ENCODE measurements at regions not wholly inside any gene's neighbourhood (a gene's known extent, or its start where the extent isn't known, plus 50 kb on each side); places are given as distances from the start of the nearest gene placed in this dataset.

- Histone ChIP-seq H3K4me3 (ENCODE audit: low read length) (no peak overlapping the region), H3K36me3 (ENCODE audit: insufficient read depth, low read length) (peaks cover 7% of the 10 kb centered on the region; the same call in 1 of the 2 replicates), H3K9me3 (ENCODE audit: low read length) (no peaks in the 10 kb centered on the region), H4K20me1 (ENCODE audit: insufficient read depth, low read depth, low read length) (no peaks in the 10 kb centered on the region), H3K27ac (ENCODE audit: low read length) (peak overlapping the region; percentile 98), H3K79me2 (ENCODE audit: low read length) (peaks cover 79% of the 10 kb centered on the region), H3K4me2 (ENCODE audit: low read depth, low read length, poor library complexity, severe bottlenecking) (no peak overlapping the region), H2AFZ (ENCODE audit: low read length) (no peak overlapping the region), H3K9me2 (replicated peaks; ENCODE audit: insufficient read depth, low read length) (no peaks in the 10 kb centered on the region), H3K9ac (ENCODE audit: low read length) (no peak overlapping the region), H3K4me1 (ENCODE audit: low read length) (peaks cover 61% of the 10 kb centered on the region), H3K27me3 (ENCODE audit: low read length) (no peaks in the 10 kb centered on the region)
- no peak for DNase-seq
Observed at GRCh38 chr13:73985783-73986182, 148.4 kb downstream of the KLF12 start.

DNA sequence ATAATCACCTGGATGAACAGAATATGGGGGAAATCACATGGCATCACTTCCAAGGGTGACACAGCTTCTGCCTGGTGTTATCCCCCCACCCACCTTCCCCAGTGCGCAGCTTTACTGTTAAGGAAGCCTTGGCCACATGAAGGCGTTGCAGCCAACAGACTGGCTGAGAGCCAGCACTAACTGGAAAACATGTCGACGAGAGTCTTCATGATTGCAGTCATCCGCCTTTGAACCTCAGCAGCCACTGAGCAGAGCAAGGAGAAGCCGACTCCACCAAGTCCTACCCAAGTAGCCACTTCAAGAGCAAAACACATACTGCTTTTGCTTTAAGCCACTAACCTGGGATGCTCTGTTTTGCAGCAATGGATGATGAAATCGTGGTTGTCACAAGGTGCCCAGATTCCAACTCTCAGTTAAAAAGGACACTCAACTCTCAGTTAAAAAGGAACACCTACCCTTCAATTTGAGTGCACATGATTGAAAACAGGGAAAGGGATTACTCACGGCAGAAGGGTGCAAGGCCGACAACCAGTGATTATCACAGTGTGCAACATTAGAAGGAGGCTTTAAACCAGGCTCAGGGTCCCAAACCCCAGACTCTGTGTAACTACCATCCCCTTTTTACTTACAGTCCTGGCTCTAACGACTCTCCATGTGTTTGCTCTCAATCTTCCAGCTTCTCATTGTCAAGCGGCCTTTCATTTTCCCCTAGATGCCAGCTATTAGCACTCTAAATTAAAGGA, 149.1 kb downstream of the KLF12 start:
- Histone ChIP-seq H3K9ac (ENCODE audit: low read length) (no peak overlapping the region), H3K27me3 (ENCODE audit: low read length) (no peaks in the 10 kb centered on the region), H3K79me2 (ENCODE audit: low read length) (peaks cover 78% of the 10 kb centered on the region), H4K20me1 (ENCODE audit: insufficient read depth, low read depth, low read length) (no peaks in the 10 kb centered on the region), H2AFZ (ENCODE audit: low read length) (no peak overlapping the region), H3K4me2 (ENCODE audit: low read depth, low read length, poor library complexity, severe bottlenecking) (no peak overlapping the region), H3K27ac (ENCODE audit: low read length) (no peak overlapping the region), H3K9me3 (ENCODE audit: low read length) (no peaks in the 10 kb centered on the region), H3K4me3 (ENCODE audit: low read length) (no peak overlapping the region), H3K4me1 (ENCODE audit: low read length) (peaks cover 61% of the 10 kb centered on the region), H3K36me3 (ENCODE audit: insufficient read depth, low read length) (peaks cover 7% of the 10 kb centered on the region; the same call in 1 of the 2 replicates), H3K9me2 (replicated peaks; ENCODE audit: insufficient read depth, low read length) (no peaks in the 10 kb centered on the region)
- no peak for DNase-seq

DNA sequence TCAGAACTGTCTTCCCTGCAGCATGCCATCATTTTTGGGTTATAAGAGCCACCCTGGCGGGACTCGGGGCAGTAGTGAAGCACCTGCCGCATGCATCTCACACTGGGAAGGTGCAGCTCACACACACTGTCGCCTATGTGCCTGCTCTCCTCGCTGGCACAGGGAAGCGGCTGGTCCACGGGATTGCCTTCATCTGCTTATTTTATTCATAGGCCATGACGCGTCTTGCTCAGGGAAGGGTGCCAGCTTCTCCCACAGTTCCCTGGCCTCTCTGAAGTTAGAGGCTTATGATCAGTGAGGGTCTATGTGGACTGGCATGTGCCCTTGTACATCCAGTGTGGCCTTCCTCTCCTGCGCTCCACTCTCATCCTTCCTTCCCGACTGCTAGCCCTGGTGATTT, 150.0 kb downstream of the KLF12 start:
- Histone ChIP-seq H4K20me1 (ENCODE audit: insufficient read depth, low read depth, low read length) (no peaks in the 10 kb centered on the region), H3K79me2 (ENCODE audit: low read length) (peaks cover 78% of the 10 kb centered on the region), H3K27me3 (ENCODE audit: low read length) (no peaks in the 10 kb centered on the region), H2AFZ (ENCODE audit: low read length) (no peak overlapping the region), H3K4me2 (ENCODE audit: low read depth, low read length, poor library complexity, severe bottlenecking) (no peak overlapping the region), H3K9me3 (ENCODE audit: low read length) (no peaks in the 10 kb centered on the region), H3K9me2 (replicated peaks; ENCODE audit: insufficient read depth, low read length) (no peaks in the 10 kb centered on the region), H3K4me1 (ENCODE audit: low read length) (peaks cover 61% of the 10 kb centered on the region), H3K4me3 (ENCODE audit: low read length) (no peak overlapping the region), H3K27ac (ENCODE audit: low read length) (no peak overlapping the region), H3K36me3 (ENCODE audit: insufficient read depth, low read length) (peaks cover 7% of the 10 kb centered on the region; the same call in 1 of the 2 replicates), H3K9ac (ENCODE audit: low read length) (no peak overlapping the region)
- DNase-seq = no peak

- H3K36me3 ChIP-seq (ENCODE audit: insufficient read depth, low read length) = 0 out of 2 replicates have a peak, but pooled peaks cover 6% of the 10 kb centered on the region
- no peak overlapping the region for H3K9ac ChIP-seq (ENCODE audit: low read length)
- H3K4me3 ChIP-seq (ENCODE audit: low read length) = no peak overlapping the region
- H3K9me3 ChIP-seq (ENCODE audit: low read length) = no peaks in the 10 kb centered on the region
- no peaks in the 10 kb centered on the region for H3K27me3 ChIP-seq (ENCODE audit: low read length)
- peaks cover 61% of the 10 kb centered on the region for H3K4me1 ChIP-seq (ENCODE audit: low read length)
- peaks cover 78% of the 10 kb centered on the region for H3K79me2 ChIP-seq (ENCODE audit: low read length)
- DNase-seq = no peak
- no peaks in the 10 kb centered on the region for H4K20me1 ChIP-seq (ENCODE audit: insufficient read depth, low read depth, low read length)
- H3K4me2 ChIP-seq (ENCODE audit: low read depth, low read length, poor library complexity, severe bottlenecking) = peak overlapping the region; percentile 36
- H3K9me2 ChIP-seq (replicated peaks; ENCODE audit: insufficient read depth, low read length) = no peaks in the 10 kb centered on the region
- H3K27ac ChIP-seq (ENCODE audit: low read length) = peak overlapping the region; percentile 65
- no peak overlapping the region for H2AFZ ChIP-seq (ENCODE audit: low read length)
Observed at GRCh38 chr13:73983109-73983508, 151.1 kb downstream of the KLF12 start.

GRCh38 chr13:73981595-73981994, 152.6 kb downstream of the KLF12 start:
- no peak overlapping the region for H3K9ac ChIP-seq (ENCODE audit: low read length)
- peaks cover 67% of the 10 kb centered on the region for H3K4me1 ChIP-seq (ENCODE audit: low read length)

DNA sequence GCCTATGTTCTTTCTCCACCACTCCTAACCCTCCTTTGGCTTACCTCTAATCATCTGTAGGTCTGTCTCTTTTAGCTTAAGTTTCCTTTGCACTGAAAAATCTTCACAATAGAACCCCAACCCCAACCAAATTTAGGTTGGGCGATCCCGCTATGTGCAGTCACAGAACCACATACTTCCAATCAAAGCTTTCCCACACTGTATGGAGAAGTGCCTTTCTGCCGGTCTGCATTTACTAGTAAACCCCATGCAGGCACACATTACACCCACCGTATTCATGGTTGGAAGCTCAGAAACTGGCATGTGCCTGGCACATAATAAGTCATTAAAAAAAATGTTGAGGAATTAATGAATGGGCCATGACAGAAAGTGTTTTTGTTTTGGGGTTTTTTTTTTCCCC, 158.4 kb downstream of the KLF12 start:
- peak overlapping the region; percentile 97 for H3K27ac ChIP-seq (ENCODE audit: low read length)
- H3K9me2 ChIP-seq (replicated peaks; ENCODE audit: insufficient read depth, low read length) = no peaks in the 10 kb centered on the region
- H4K20me1 ChIP-seq (ENCODE audit: insufficient read depth, low read depth, low read length) = no peaks in the 10 kb centered on the region
- peaks cover 100% of the 10 kb centered on the region for H3K4me1 ChIP-seq (ENCODE audit: low read length)
- H3K27me3 ChIP-seq (ENCODE audit: low read length) = no peaks in the 10 kb centered on the region
- H3K4me3 ChIP-seq (ENCODE audit: low read length) = 0 out of 2 replicates have a peak overlapping the region, but pooled peaks have one; percentile 11
- H3K36me3 ChIP-seq (ENCODE audit: insufficient read depth, low read length) = 0 out of 2 replicates have a peak, but pooled peaks cover 6% of the 10 kb centered on the region
- H2AFZ ChIP-seq (ENCODE audit: low read length) = no peak overlapping the region
- H3K9me3 ChIP-seq (ENCODE audit: low read length) = no peaks in the 10 kb centered on the region
- H3K4me2 ChIP-seq (ENCODE audit: low read depth, low read length, poor library complexity, severe bottlenecking) = peak overlapping the region; percentile 76
- no peak for DNase-seq
- peak overlapping the region; percentile 14 for H3K9ac ChIP-seq (ENCODE audit: low read length)
- peaks cover 96% of the 10 kb centered on the region for H3K79me2 ChIP-seq (ENCODE audit: low read length)

More at GRCh38 chr13:73981595-73981994, 152.6 kb downstream of the KLF12 start:
- no peaks in the 10 kb centered on the region for H3K9me2 ChIP-seq (replicated peaks; ENCODE audit: insufficient read depth, low read length)
- H3K27ac ChIP-seq (ENCODE audit: low read length) = peak overlapping the region; percentile 65
- DNase-seq = no peak
- no peaks in the 10 kb centered on the region for H4K20me1 ChIP-seq (ENCODE audit: insufficient read depth, low read depth, low read length)
- H3K36me3 ChIP-seq (ENCODE audit: insufficient read depth, low read length) = 0 out of 2 replicates have a peak, but pooled peaks cover 6% of the 10 kb centered on the region
- no peak overlapping the region for H2AFZ ChIP-seq (ENCODE audit: low read length)
- H3K79me2 ChIP-seq (ENCODE audit: low read length) = peaks cover 83% of the 10 kb centered on the region
- H3K27me3 ChIP-seq (ENCODE audit: low read length) = no peaks in the 10 kb centered on the region
- no peak overlapping the region for H3K4me3 ChIP-seq (ENCODE audit: low read length)
- peak overlapping the region; percentile 36 for H3K4me2 ChIP-seq (ENCODE audit: low read depth, low read length, poor library complexity, severe bottlenecking)
- no peaks in the 10 kb centered on the region for H3K9me3 ChIP-seq (ENCODE audit: low read length)

DNA sequence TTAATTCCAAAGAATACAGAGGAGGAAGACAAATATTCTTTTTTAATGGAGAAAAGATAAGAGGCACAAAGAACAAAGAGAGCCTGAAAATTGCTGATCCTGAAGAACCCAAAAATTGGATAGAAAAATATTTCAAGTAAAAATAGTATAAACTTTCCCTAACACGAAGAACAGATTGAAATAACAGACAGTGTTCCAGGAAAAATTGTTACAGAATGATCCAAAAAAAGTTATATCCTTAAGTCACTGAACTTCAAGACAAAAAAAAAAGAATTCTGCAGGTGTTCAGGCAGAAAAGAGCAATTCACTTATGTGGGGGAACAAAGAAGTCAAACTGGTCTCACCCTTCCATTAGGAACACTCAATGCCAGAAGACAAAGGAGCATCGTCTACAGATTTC, 160.2 kb downstream of the KLF12 start:
- Histone ChIP-seq H3K79me2 (ENCODE audit: low read length) (peaks cover 97% of the 10 kb centered on the region), H3K36me3 (ENCODE audit: insufficient read depth, low read length) (0 out of 2 replicates have a peak, but pooled peaks cover 6% of the 10 kb centered on the region), H3K4me1 (ENCODE audit: low read length) (peaks cover 100% of the 10 kb centered on the region), H3K27me3 (ENCODE audit: low read length) (no peaks in the 10 kb centered on the region), H3K4me3 (ENCODE audit: low read length) (peak overlapping the region; percentile 51; the same call in 1 of the 2 replicates), H3K9me2 (replicated peaks; ENCODE audit: insufficient read depth, low read length) (no peaks in the 10 kb centered on the region), H3K27ac (ENCODE audit: low read length) (peak overlapping the region; percentile 97), H3K9ac (ENCODE audit: low read length) (peak overlapping the region; percentile 65; the same call in 1 of the 2 replicates), H4K20me1 (ENCODE audit: insufficient read depth, low read depth, low read length) (no peaks in the 10 kb centered on the region), H3K4me2 (ENCODE audit: low read depth, low read length, poor library complexity, severe bottlenecking) (peak overlapping the region; percentile 76), H2AFZ (ENCODE audit: low read length) (no peak overlapping the region), H3K9me3 (ENCODE audit: low read length) (no peaks in the 10 kb centered on the region)
- no peak for DNase-seq

- Histone ChIP-seq H3K9me3 (ENCODE audit: low read length) (no peaks in the 10 kb centered on the region), H2AFZ (ENCODE audit: low read length) (no peak overlapping the region), H3K79me2 (ENCODE audit: low read length) (peaks cover 93% of the 10 kb centered on the region), H3K27ac (ENCODE audit: low read length) (peak overlapping the region; percentile 97), H3K27me3 (ENCODE audit: low read length) (no peaks in the 10 kb centered on the region), H3K4me2 (ENCODE audit: low read depth, low read length, poor library complexity, severe bottlenecking) (peak overlapping the region; percentile 76), H3K36me3 (ENCODE audit: insufficient read depth, low read length) (0 out of 2 replicates have a peak, but pooled peaks cover 2% of the 10 kb centered on the region), H4K20me1 (ENCODE audit: insufficient read depth, low read depth, low read length) (no peaks in the 10 kb centered on the region), H3K4me3 (ENCODE audit: low read length) (peak overlapping the region; percentile 51), H3K9me2 (replicated peaks; ENCODE audit: insufficient read depth, low read length) (no peaks in the 10 kb centered on the region), H3K4me1 (ENCODE audit: low read length) (peaks cover 100% of the 10 kb centered on the region), H3K9ac (ENCODE audit: low read length) (peak overlapping the region; percentile 65)
- DNase-seq = peak; percentile 67
Observed at GRCh38 chr13:73973156-73973555, 161.0 kb downstream of the KLF12 start.
